ENCODE measurements at regions not wholly inside any gene's neighbourhood (a gene's known extent, or its start where the extent isn't known, plus 50 kb on each side); places are given as distances from the start of the nearest gene placed in this dataset.

DNA sequence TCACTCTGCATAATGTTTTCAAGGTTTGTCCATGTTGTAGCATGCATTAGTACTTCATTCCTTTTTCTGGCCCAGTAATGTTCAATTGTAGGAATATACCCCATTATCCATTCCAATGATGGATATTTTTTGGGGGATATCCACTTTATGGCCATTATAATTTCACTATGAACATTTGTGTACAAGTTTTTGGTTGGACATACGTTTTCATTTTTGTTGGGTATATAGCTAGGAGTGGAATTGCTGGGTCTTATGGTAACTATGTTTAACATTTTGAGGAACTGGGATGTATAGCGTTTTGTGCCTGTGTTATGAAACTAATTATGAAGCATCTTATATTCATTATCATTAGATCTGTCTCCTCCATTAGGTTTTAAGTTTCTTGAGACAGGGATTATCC is 191.6 kb downstream of the TM9SF2 start:
- TF ChIP-seq POLR2AphosphoS5 (IDR thresholded peaks at IDR 0.05; ENCODE audit: low read depth, low read length), result no peak
- TF ChIP-seq POLR2A (IDR thresholded peaks at IDR 0.05; ENCODE audit: low read depth, low read length), result no peak

All from GM12892 (cell line).